ENCODE measurements at regions not wholly inside any gene's neighbourhood (a gene's known extent, or its start where the extent isn't known, plus 50 kb on each side); places are given as distances from the start of the nearest gene placed in this dataset.

DNA sequence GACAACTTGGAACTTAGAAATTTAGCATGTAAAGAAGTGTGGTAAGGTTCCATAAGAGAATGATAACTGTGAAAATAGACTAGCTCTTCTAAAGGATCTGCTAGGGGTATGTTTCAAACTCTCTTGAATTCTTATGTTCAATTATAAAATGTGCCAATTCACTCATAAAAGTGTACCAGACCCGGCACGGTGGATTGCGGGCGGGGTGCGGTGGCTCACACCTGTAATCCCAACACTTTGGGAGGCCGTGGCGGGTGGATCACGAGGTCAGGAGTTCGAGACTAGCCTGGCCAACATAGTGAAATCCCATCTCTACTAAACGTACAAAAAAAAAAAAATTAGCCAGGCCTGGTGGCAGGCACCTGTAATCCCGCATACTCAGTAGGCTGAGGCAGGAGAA lies 105.4 kb upstream of the CAV2 start:
- 92% methylated on average over 11 of the region's 11 CpGs for WGBS
- H3K4me3 ChIP-seq (ENCODE audit: low read depth in 1 of 3, low read length in 3 of 3): no peak overlapping the region
- DNase-seq (ENCODE audit: low spot score): no peak
- TF ChIP-seq GABPA (IDR thresholded peaks at IDR 0.05 in 1 of 2, conservative IDR thresholded peaks at IDR 0.05 in 1 of 2) (no peak), YY1 (IDR thresholded peaks at IDR 0.05) (no peak), SP1 (IDR thresholded peaks at IDR 0.05) (no peak), FOXA2 (IDR thresholded peaks at IDR 0.05) (no peak), CTCF (IDR thresholded peaks at IDR 0.05; ENCODE audit: low read depth, low read length, missing input control) (no peak), ZBTB33 (IDR thresholded peaks at IDR 0.05) (no peak), TAF1 (conservative IDR thresholded peaks at IDR 0.05) (no peak), HNF4A (conservative IDR thresholded peaks at IDR 0.05) (no peak), RAD21 (IDR thresholded peaks at IDR 0.05) (no peak), NR2F2 (IDR thresholded peaks at IDR 0.05) (no peak), JUND (IDR thresholded peaks at IDR 0.05) (no peak), FOXA1 (IDR thresholded peaks at IDR 0.05) (no peak), RXRA (IDR thresholded peaks at IDR 0.05) (no peak), EGR1 (IDR thresholded peaks at IDR 0.05; ENCODE audit: low read depth in 2 of 2) (no peak), HNF4G (IDR thresholded peaks at IDR 0.05) (no peak)
- TF ChIP-seq, protein P1, sequence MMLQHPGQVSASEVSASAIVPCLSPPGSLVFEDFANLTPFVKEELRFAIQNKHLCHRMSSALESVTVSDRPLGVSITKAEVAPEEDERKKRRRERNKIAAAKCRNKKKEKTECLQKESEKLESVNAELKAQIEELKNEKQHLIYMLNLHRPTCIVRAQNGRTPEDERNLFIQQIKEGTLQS (IDR thresholded peaks at IDR 0.05): no peak
- TF ChIP-seq, protein P2, sequence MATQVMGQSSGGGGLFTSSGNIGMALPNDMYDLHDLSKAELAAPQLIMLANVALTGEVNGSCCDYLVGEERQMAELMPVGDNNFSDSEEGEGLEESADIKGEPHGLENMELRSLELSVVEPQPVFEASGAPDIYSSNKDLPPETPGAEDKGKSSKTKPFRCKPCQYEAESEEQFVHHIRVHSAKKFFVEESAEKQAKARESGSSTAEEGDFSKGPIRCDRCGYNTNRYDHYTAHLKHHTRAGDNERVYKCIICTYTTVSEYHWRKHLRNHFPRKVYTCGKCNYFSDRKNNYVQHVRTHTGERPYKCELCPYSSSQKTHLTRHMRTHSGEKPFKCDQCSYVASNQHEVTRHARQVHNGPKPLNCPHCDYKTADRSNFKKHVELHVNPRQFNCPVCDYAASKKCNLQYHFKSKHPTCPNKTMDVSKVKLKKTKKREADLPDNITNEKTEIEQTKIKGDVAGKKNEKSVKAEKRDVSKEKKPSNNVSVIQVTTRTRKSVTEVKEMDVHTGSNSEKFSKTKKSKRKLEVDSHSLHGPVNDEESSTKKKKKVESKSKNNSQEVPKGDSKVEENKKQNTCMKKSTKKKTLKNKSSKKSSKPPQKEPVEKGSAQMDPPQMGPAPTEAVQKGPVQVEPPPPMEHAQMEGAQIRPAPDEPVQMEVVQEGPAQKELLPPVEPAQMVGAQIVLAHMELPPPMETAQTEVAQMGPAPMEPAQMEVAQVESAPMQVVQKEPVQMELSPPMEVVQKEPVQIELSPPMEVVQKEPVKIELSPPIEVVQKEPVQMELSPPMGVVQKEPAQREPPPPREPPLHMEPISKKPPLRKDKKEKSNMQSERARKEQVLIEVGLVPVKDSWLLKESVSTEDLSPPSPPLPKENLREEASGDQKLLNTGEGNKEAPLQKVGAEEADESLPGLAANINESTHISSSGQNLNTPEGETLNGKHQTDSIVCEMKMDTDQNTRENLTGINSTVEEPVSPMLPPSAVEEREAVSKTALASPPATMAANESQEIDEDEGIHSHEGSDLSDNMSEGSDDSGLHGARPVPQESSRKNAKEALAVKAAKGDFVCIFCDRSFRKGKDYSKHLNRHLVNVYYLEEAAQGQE (IDR thresholded peaks at IDR 0.05): no peak
- no peak overlapping the region for H3K27ac ChIP-seq (ENCODE audit: low read depth in 1 of 2, low read length in 2 of 2)
- H3K27me3 ChIP-seq (ENCODE audit: control insufficient read depth in 4 of 4, insufficient read depth in 4 of 4, low read length in 3 of 4): no peaks in the 10 kb centered on the region
- no peaks in the 10 kb centered on the region for H3K9me3 ChIP-seq (ENCODE audit: control insufficient read depth in 4 of 4, low read length in 3 of 4)
- H3K36me3 ChIP-seq (ENCODE audit: control insufficient read depth in 4 of 4, insufficient read depth in 3 of 4, low read depth in 1 of 4, low read length in 3 of 4): no peaks in the 10 kb centered on the region
- H3K9ac ChIP-seq (ENCODE audit: low read depth in 1 of 2, low read length in 2 of 2): no peak overlapping the region
- H3K4me1 ChIP-seq (ENCODE audit: control insufficient read depth in 4 of 4, insufficient read depth in 4 of 4, low read length in 3 of 4): no peaks in the 10 kb centered on the region
